ENCODE measurements at regions not wholly inside any gene's neighbourhood (a gene's known extent, or its start where the extent isn't known, plus 50 kb on each side); places are given as distances from the start of the nearest gene placed in this dataset.
A peak's percentile ranks its signal among the peaks of the same experiment; 100 is the strongest.

GRCh38 chr6:160929361-160929760, 62.2 kb upstream of the MAP3K4 start:
- H3K9me3 ChIP-seq (ENCODE audit: control insufficient read depth, low read length): no peaks in the 10 kb centered on the region
- H3K27me3 ChIP-seq (ENCODE audit: control insufficient read depth, insufficient read depth, low read length, poor library complexity, severe bottlenecking): peaks cover 13% of the 10 kb centered on the region
- no peaks in the 10 kb centered on the region for H3K4me1 ChIP-seq (ENCODE audit: control insufficient read depth, insufficient read depth, low read length)
- 91% methylated on average over 3 of the region's 3 CpGs for WGBS, 2 experiments
- H3K27ac ChIP-seq (ENCODE audit: insufficient read depth, low read depth, low read length, poor library complexity, severe bottlenecking): no peak overlapping the region
- no peak overlapping the region for H3K4me3 ChIP-seq (ENCODE audit: insufficient read depth, low read depth, low read length)
- no peaks in the 10 kb centered on the region for H3K36me3 ChIP-seq (ENCODE audit: control insufficient read depth, insufficient read depth, low read length)

DNA sequence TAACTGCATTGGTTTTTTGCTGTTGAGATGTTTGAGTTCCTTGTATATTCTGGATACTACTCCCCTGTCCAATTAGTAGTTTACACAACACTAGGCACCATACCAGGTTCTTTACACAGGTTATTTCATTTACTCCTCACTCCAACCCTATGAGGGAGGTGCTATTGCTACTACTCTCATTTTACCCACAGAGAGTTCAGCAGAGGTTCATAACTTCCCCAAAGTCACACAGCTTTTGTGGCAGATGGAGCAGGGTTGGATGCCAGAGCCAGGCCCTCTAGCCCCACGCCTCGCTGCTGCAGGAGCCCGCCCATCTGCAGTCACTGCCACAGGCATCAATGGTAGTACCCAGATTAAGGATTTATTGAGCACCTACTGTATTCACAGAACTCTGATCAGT, 61.7 kb upstream of the MAP3K4 start:
- Histone ChIP-seq H3K4me3 (ENCODE audit: insufficient read depth, low read depth, low read length) (no peak overlapping the region), H3K27me3 (ENCODE audit: control insufficient read depth, insufficient read depth, low read length, poor library complexity, severe bottlenecking) (peaks cover 13% of the 10 kb centered on the region), H3K36me3 (ENCODE audit: control insufficient read depth, insufficient read depth, low read length) (no peaks in the 10 kb centered on the region), H3K4me1 (ENCODE audit: control insufficient read depth, insufficient read depth, low read length) (no peaks in the 10 kb centered on the region), H3K27ac (ENCODE audit: insufficient read depth, low read depth, low read length, poor library complexity, severe bottlenecking) (no peak overlapping the region), H3K9me3 (ENCODE audit: control insufficient read depth, low read length) (no peaks in the 10 kb centered on the region)
- WGBS, 2 experiments: 89 to 93% methylated on average over 3 of the region's 3 CpGs

GRCh38 chr6:160930547-160931377, 60.8 kb upstream of the MAP3K4 start:
- Histone ChIP-seq H3K4me1 (ENCODE audit: control insufficient read depth, insufficient read depth, low read length) (no peaks in the 10 kb centered on the region), H3K9me3 (ENCODE audit: control insufficient read depth, low read length) (no peaks in the 10 kb centered on the region), H3K36me3 (ENCODE audit: control insufficient read depth, insufficient read depth, low read length) (no peaks in the 10 kb centered on the region), H3K4me3 (ENCODE audit: insufficient read depth, low read depth, low read length) (peak overlapping the region; percentile 46), H3K27ac (ENCODE audit: insufficient read depth, low read depth, low read length, poor library complexity, severe bottlenecking) (no peak overlapping the region), H3K27me3 (ENCODE audit: control insufficient read depth, insufficient read depth, low read length, poor library complexity, severe bottlenecking) (peaks cover 13% of the 10 kb centered on the region)
- 5 to 6% methylated on average over 50 of the region's 50 CpGs for WGBS, 2 experiments

GRCh38 chr6:160931378-160932310, 59.9 kb upstream of the MAP3K4 start:
- H3K9me3 ChIP-seq (ENCODE audit: control insufficient read depth, low read length): no peaks in the 10 kb centered on the region
- H3K36me3 ChIP-seq (ENCODE audit: control insufficient read depth, insufficient read depth, low read length): no peaks in the 10 kb centered on the region
- no peaks in the 10 kb centered on the region for H3K4me1 ChIP-seq (ENCODE audit: control insufficient read depth, insufficient read depth, low read length)
- H3K4me3 ChIP-seq (ENCODE audit: insufficient read depth, low read depth, low read length): peak overlapping the region; percentile 46
- no peak overlapping the region for H3K27ac ChIP-seq (ENCODE audit: insufficient read depth, low read depth, low read length, poor library complexity, severe bottlenecking)
- 40 to 41% methylated on average over 13 of the region's 13 CpGs for WGBS, 2 experiments
- peaks cover 13% of the 10 kb centered on the region for H3K27me3 ChIP-seq (ENCODE audit: control insufficient read depth, insufficient read depth, low read length, poor library complexity, severe bottlenecking)

GRCh38 chr6:160933256-160933655, 58.3 kb upstream of the MAP3K4 start:
- H3K4me3 ChIP-seq (ENCODE audit: insufficient read depth, low read depth, low read length): no peak overlapping the region
- no peaks in the 10 kb centered on the region for H3K36me3 ChIP-seq (ENCODE audit: control insufficient read depth, insufficient read depth, low read length)
- no peaks in the 10 kb centered on the region for H3K9me3 ChIP-seq (ENCODE audit: control insufficient read depth, low read length)
- peaks cover 13% of the 10 kb centered on the region for H3K27me3 ChIP-seq (ENCODE audit: control insufficient read depth, insufficient read depth, low read length, poor library complexity, severe bottlenecking)
- WGBS, 2 experiments: 68 to 71% methylated on average over 8 of the region's 8 CpGs
- H3K27ac ChIP-seq (ENCODE audit: insufficient read depth, low read depth, low read length, poor library complexity, severe bottlenecking): no peak overlapping the region
- H3K4me1 ChIP-seq (ENCODE audit: control insufficient read depth, insufficient read depth, low read length): no peaks in the 10 kb centered on the region

DNA sequence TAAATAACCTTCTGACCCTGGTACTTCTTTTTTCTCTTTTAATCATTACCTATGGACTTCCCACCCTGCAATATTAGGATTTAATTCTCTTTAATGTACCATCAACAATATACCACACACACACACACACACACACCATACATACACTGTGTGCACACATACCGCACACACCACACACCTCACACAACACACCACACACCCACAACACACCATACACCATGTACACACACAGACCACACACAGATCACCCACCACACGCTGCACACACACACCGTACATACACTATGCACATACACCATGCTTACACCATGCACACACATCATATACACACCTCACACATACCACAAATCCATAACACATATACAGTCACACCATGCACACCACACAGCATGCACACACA, 57.4 kb upstream of the MAP3K4 start:
- Histone ChIP-seq H3K4me1 (ENCODE audit: control insufficient read depth, insufficient read depth, low read length) (no peaks in the 10 kb centered on the region), H3K9me3 (ENCODE audit: control insufficient read depth, low read length) (no peaks in the 10 kb centered on the region), H3K27me3 (ENCODE audit: control insufficient read depth, insufficient read depth, low read length, poor library complexity, severe bottlenecking) (peaks cover 13% of the 10 kb centered on the region), H3K27ac (ENCODE audit: insufficient read depth, low read depth, low read length, poor library complexity, severe bottlenecking) (no peak overlapping the region), H3K4me3 (ENCODE audit: insufficient read depth, low read depth, low read length) (no peak overlapping the region), H3K36me3 (ENCODE audit: control insufficient read depth, insufficient read depth, low read length) (no peaks in the 10 kb centered on the region)
- 86 to 89% methylated on average over 3 of the region's 3 CpGs for WGBS, 2 experiments

DNA sequence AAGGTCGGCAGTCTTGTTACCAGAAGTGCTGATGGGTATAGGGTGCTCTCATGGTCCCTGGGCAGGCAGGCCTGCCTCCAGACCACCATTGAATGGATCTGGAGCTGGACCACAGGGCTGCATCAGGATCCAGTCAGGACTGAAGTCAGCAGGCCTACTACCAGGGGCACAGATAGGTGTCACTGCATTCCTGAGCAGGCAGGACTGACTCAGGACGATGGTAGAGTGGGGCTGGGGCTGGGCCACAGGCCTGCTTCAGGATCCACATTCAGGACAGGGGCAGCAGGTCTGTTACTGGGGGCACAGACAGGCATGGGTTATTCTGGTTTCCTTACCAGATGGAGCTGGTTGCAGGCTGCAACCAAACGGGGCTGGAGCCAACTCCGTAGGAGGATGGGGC, 51.4 kb upstream of the MAP3K4 start:
- no peaks in the 10 kb centered on the region for H3K27me3 ChIP-seq (ENCODE audit: control insufficient read depth, insufficient read depth, low read length, poor library complexity, severe bottlenecking)
- H3K4me1 ChIP-seq (ENCODE audit: control insufficient read depth, insufficient read depth, low read length): no peaks in the 10 kb centered on the region
- H3K9me3 ChIP-seq (ENCODE audit: control insufficient read depth, low read length): no peaks in the 10 kb centered on the region
- WGBS, 2 experiments: 90 to 93% methylated on average over 4 of the region's 4 CpGs
- no peaks in the 10 kb centered on the region for H3K36me3 ChIP-seq (ENCODE audit: control insufficient read depth, insufficient read depth, low read length)
- H3K4me3 ChIP-seq (ENCODE audit: insufficient read depth, low read depth, low read length): no peak overlapping the region
- H3K27ac ChIP-seq (ENCODE audit: insufficient read depth, low read depth, low read length, poor library complexity, severe bottlenecking): no peak overlapping the region
